H1 (cell line): ENCODE measurements at regions not wholly inside any gene's neighbourhood (a gene's known extent, or its start where the extent isn't known, plus 50 kb on each side); places are given as distances from the start of the nearest gene placed in this dataset.

Experiments used
- CTCF ChIA-PET: fragments of 300-600 bp; sonication (Branson Sonifier 250); formaldehyde crosslinking; loops from one replicate; lab custom pipeline; 2021; ENCODE audit not compliant: partially characterized antibody; lab: Charles Lee
- POLR2A ChIA-PET: fragments of 300-600 bp; sonication (Branson Sonifier 250); formaldehyde crosslinking; loops from one replicate; lab custom pipeline; 2021; ENCODE audit warnings: inconsistent platforms; ENCODE audit not compliant: partially characterized antibody; lab: Charles Lee
- DNase-seq, 2 experiments: peaks; one replicate each; pipeline versions ENCODE4 v3.0.0 to v3.0.0-alpha.2; 2010 to 2022; ENCODE audit warnings: low spot score in 2 of 2, low read depth in 1 of 2, mixed read lengths in 1 of 2
- FAIRE-seq: peaks from 2 replicates; lab custom pipeline; 2011; peaks lifted over from hg19 to GRCh38; lab: Jason Lieb, UNC
- H2AFZ ChIP-seq: 2 replicates; pipeline ENCODE4 v1.8.1; 2012; ENCODE audit warnings: low read length, inconsistent platforms
- H2AK5ac ChIP-seq: 2 replicates; pipeline ENCODE4 v1.6.1; 2013; ENCODE audit warnings: low read depth, low read length
- H2BK120ac ChIP-seq: replicated peaks from 2 replicates; pipeline ENCODE3; 2013; ENCODE audit warnings: low read depth, low read length, inconsistent platforms
- H2BK12ac ChIP-seq: 2 replicates; pipeline ENCODE4 v1.6.1; 2013; ENCODE audit warnings: low read depth, low read length
- H2BK15ac ChIP-seq: 2 replicates; pipeline ENCODE4 v1.6.1; 2013; ENCODE audit warnings: low read length
- H2BK20ac ChIP-seq: 2 replicates; pipeline ENCODE4 v1.6.1; 2013; ENCODE audit warnings: low read length
- H2BK5ac ChIP-seq: 2 replicates; pipeline ENCODE4 v1.6.1; 2013; ENCODE audit warnings: low read depth, low read length
- H3K14ac ChIP-seq: 2 replicates; pipeline ENCODE4 v1.6.1; 2013; ENCODE audit warnings: inconsistent platforms; ENCODE audit not compliant: insufficient read length
- H3K18ac ChIP-seq: 2 replicates; pipeline ENCODE4 v1.6.1; 2013; ENCODE audit warnings: low read length; ENCODE audit errors: extremely low read depth
- H3K23ac ChIP-seq: 2 replicates; pipeline ENCODE4 v1.6.1; 2013; ENCODE audit warnings: inconsistent platforms; ENCODE audit not compliant: insufficient read length
- H3K23me2 ChIP-seq: 2 replicates; pipeline ENCODE4 v1.6.1; 2013; ENCODE audit warnings: low read depth, low read length
- H3K27ac ChIP-seq: 2 replicates; pipeline ENCODE4 v1.6.1; 2011; ENCODE audit warnings: low read depth, low read length, inconsistent platforms
- H3K27me3 ChIP-seq, 4 experiments: replicated peaks in 1 of 4; 1 replicate in 1 of 4; 2 replicates in 3 of 4; pipeline versions ENCODE4 v1.6.1 to v1.8.1; 2011 to 2013; ENCODE audit warnings: low read length in 3 of 4, mild to moderate bottlenecking in 3 of 4, inconsistent platforms in 2 of 4, mixed read lengths in 2 of 4, moderate library complexity in 1 of 4; ENCODE audit not compliant: control insufficient read depth in 3 of 4, insufficient read depth in 3 of 4; ENCODE audit errors: extremely low read depth in 1 of 4
- H3K36me3 ChIP-seq, 4 experiments: 2 replicates each; pipeline versions ENCODE4 v1.6.1 to v1.8.1; 2011 to 2013; ENCODE audit warnings: mild to moderate bottlenecking in 4 of 4, low read length in 3 of 4, moderate library complexity in 2 of 4, control low read depth in 1 of 4, inconsistent platforms in 1 of 4; ENCODE audit not compliant: insufficient read depth in 4 of 4, control insufficient read depth in 2 of 4
- H3K4ac ChIP-seq: replicated peaks from 2 replicates; pipeline ENCODE3; 2013; ENCODE audit warnings: low read length, low read depth, mixed read lengths, inconsistent platforms; ENCODE audit not compliant: insufficient read length
- H3K4me1 ChIP-seq, 4 experiments: replicated peaks in 1 of 4; 1 replicate in 1 of 4; 2 replicates in 3 of 4; pipeline versions ENCODE4 v1.6.1 to v1.8.1; 2011 to 2013; ENCODE audit warnings: low read length in 3 of 4, inconsistent platforms in 2 of 4, mixed read lengths in 1 of 4; ENCODE audit not compliant: insufficient read depth in 4 of 4, control insufficient read depth in 3 of 4
- H3K4me2 ChIP-seq, 2 experiments: 2 replicates each; pipeline versions ENCODE4 v1.6.1 to v1.8.1; 2011 to 2013; ENCODE audit warnings: low read depth in 2 of 2, low read length in 2 of 2, control low read depth in 1 of 2, inconsistent platforms in 1 of 2, mild to moderate bottlenecking in 1 of 2; ENCODE audit not compliant: insufficient read depth in 1 of 2
- H3K4me3 ChIP-seq, 4 experiments: fragments of 200-600, 300-600 bp in 1 of 4; sonication (generic), shearing (Covaris generic), sonication (Bioruptor Twin) in 1 of 4; 2 replicates each; pipeline versions ENCODE4 v1.5.1 to v1.8.1; 2011 to 2016; ENCODE audit warnings: low read length in 4 of 4, low read depth in 3 of 4, control low read depth in 2 of 4, inconsistent platforms in 2 of 4, mild to moderate bottlenecking in 2 of 4, mixed read lengths in 1 of 4, moderate library complexity in 1 of 4; ENCODE audit not compliant: insufficient read depth in 2 of 4; ENCODE audit errors: extremely low read depth in 1 of 4
- H3K56ac ChIP-seq: replicated peaks from 2 replicates; pipeline ENCODE3; 2013; ENCODE audit warnings: low read depth, mild to moderate bottlenecking, mixed read lengths, low read length, inconsistent platforms; ENCODE audit not compliant: insufficient read length
- H3K79me1 ChIP-seq: 2 replicates; pipeline ENCODE4 v1.6.1; 2013; ENCODE audit warnings: low read depth, low read length, control low read depth
- H3K79me2 ChIP-seq, 2 experiments: 2 replicates each; pipeline versions ENCODE4 v1.6.1 to v1.8.1; 2012 to 2013; ENCODE audit warnings: low read length in 2 of 2, mild to moderate bottlenecking in 2 of 2, inconsistent platforms in 1 of 2; ENCODE audit not compliant: insufficient read depth in 2 of 2, control insufficient read depth in 1 of 2
- H3K9ac ChIP-seq, 4 experiments: replicated peaks in 1 of 4; 1 replicate in 1 of 4; 2 replicates in 3 of 4; pipeline versions ENCODE4 v1.6.1 to v1.8.1; 2011 to 2013; ENCODE audit warnings: low read depth in 3 of 4, low read length in 3 of 4, control low read depth in 2 of 4, mild to moderate bottlenecking in 2 of 4, moderate library complexity in 2 of 4, inconsistent platforms in 1 of 4; ENCODE audit errors: extremely low read depth in 1 of 4
- H3K9me3 ChIP-seq, 2 experiments: 2 replicates each; pipeline versions ENCODE4 v1.6.1 to v1.8.1; 2012 to 2013; ENCODE audit warnings: mild to moderate bottlenecking in 2 of 2, moderate library complexity in 2 of 2, control low read depth in 1 of 2, inconsistent platforms in 1 of 2, low read depth in 1 of 2, low read length in 1 of 2, mixed read lengths in 1 of 2; ENCODE audit not compliant: insufficient read depth in 2 of 2
- H4K20me1 ChIP-seq, 2 experiments: replicated peaks in 1 of 2; 2 replicates each; pipeline versions ENCODE3 to v1.8.1; 2011 to 2013; ENCODE audit warnings: inconsistent platforms in 2 of 2, low read length in 2 of 2, mild to moderate bottlenecking in 1 of 2; ENCODE audit not compliant: insufficient read depth in 2 of 2, control insufficient read depth in 1 of 2
- H4K5ac ChIP-seq: 2 replicates; pipeline ENCODE4 v1.6.1; 2013; ENCODE audit warnings: low read length, low read depth, mixed read lengths, inconsistent platforms; ENCODE audit not compliant: insufficient read length
- H4K8ac ChIP-seq: 2 replicates; pipeline ENCODE4 v1.8.0; 2013; ENCODE audit warnings: mild to moderate bottlenecking, moderate library complexity, low read length, inconsistent platforms; ENCODE audit not compliant: insufficient read depth; ENCODE audit errors: extremely low read depth
- H4K91ac ChIP-seq: replicated peaks from 2 replicates; pipeline ENCODE3; 2013; ENCODE audit warnings: low read length, mixed read lengths, inconsistent platforms; ENCODE audit not compliant: insufficient read length
- ATF2 ChIP-seq: IDR thresholded peaks from 2 replicates; pipeline ENCODE4 v1.6.1; 2012; ENCODE audit warnings: low read length, inconsistent platforms
- BACH1 ChIP-seq: IDR thresholded peaks from 2 replicates; pipeline ENCODE4 v1.6.1; 2012; ENCODE audit warnings: low read length, improper control_type of control experiment
- CBX8 ChIP-seq: fragments of 300-800, 300-1000 bp; sonication (generic); IDR thresholded peaks from 2 replicates; pipeline ENCODE4 v1.7.1; 2016; ENCODE audit warnings: low read depth, low read length, borderline replicate concordance
- CEBPB ChIP-seq: IDR thresholded peaks from 2 replicates; pipeline ENCODE4 v1.6.1; 2012; ENCODE audit warnings: low read depth, low read length
- CTBP2 ChIP-seq: IDR thresholded peaks from 2 replicates; pipeline ENCODE4 v1.7.0; 2011; ENCODE audit warnings: borderline replicate concordance, mild to moderate bottlenecking, moderate library complexity, mixed read lengths, low read length; ENCODE audit not compliant: insufficient read depth, insufficient read length
- EGR1 ChIP-seq: IDR thresholded peaks from 2 replicates; pipeline ENCODE4 v1.6.1; 2011; ENCODE audit warnings: low read depth, low read length, borderline replicate concordance
- EZH2 ChIP-seq: fragments of 200-600 bp; sonication (generic); IDR thresholded peaks from 2 replicates; pipeline ENCODE4 v1.7.1; 2012; ENCODE audit warnings: low read depth, mild to moderate bottlenecking, moderate library complexity, low read length, inconsistent platforms; ENCODE audit not compliant: severe bottlenecking
- SIX5 ChIP-seq: IDR thresholded peaks from 2 replicates; pipeline ENCODE4 v1.6.1; 2011; ENCODE audit warnings: mild to moderate bottlenecking, low read depth, low read length
- ZNF274 ChIP-seq: IDR thresholded peaks from 2 replicates; pipeline ENCODE4 v1.7.0; 2012; ENCODE audit warnings: low read length, borderline replicate concordance; ENCODE audit errors: extremely low read depth
- whole genome bisulfite sequencing, 2 experiments: shearing (Covaris generic) in 1 of 2; methylation state at CpG; one replicate each; pipeline versions ENCODE4 v1.1.6 to v1.1.7; 2013 to 2015; ENCODE audit warnings: low lambda C conversion rate in 2 of 2, mixed read lengths in 2 of 2, inconsistent platforms in 1 of 2, low coverage in 1 of 2, missing lambda C conversion rate in 1 of 2; ENCODE audit not compliant: insufficient replicate concordance in 2 of 2, insufficient coverage in 1 of 2, insufficient read length in 1 of 2; ENCODE audit errors: extremely low coverage in 1 of 2, missing lambda C conversion rate in 1 of 2; 5-methylcytosine and 5-hydroxymethylcytosine counted together
- TF ChIP-seq, protein P1 (sequence below), 3 experiments: IDR thresholded peaks; 1 replicate in 2 of 3; 2 replicates in 1 of 3; pipeline versions ENCODE4 v1.5.1 to v1.6.1; 2011; ENCODE audit warnings: low read length in 3 of 3, mild to moderate bottlenecking in 3 of 3, inconsistent platforms in 2 of 3, low read depth in 1 of 3, moderate library complexity in 1 of 3; ENCODE audit not compliant: insufficient read depth in 1 of 3; ENCODE audit errors: control extremely low read depth in 1 of 3

DNA sequence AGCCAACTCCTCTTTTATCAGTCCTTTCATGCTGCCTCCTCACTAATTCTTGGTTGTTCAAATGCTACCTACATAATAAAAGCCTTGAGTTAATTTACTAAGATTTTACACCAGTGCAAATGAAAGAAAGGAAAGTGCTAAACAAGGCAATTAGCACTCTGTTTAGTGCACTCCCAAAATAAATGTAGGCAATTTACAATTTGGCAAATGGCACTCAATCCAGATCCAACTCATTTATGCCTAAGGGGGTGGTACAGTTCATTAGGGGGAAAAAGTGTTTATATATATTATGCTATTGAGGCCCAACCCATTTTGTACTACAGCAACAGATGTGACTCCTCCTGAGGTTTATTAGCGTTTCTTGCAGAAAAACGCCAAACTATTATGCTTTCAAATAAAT, 370.1 kb downstream of the NR2F2 start:
- POLR2A ChIA-PET, result no interaction called here
- DNase-seq (no peak), FAIRE-seq (no peak)
- no peak overlapping the region for H2AK5ac ChIP-seq
- 72% methylated on average over 2 of the region's 2 CpGs; no CpG with 5 or more reads in 1 of the 2 experiments for WGBS, 2 experiments
- no peak overlapping the region for H3K56ac ChIP-seq
- H3K9ac ChIP-seq, result no peak overlapping the region
- H3K23me2 ChIP-seq, result no peaks in the 10 kb centered on the region
- no peaks in the 10 kb centered on the region for H3K36me3 ChIP-seq
- H3K9me3 ChIP-seq, result no peaks in the 10 kb centered on the region
- H2BK5ac ChIP-seq, result no peak overlapping the region
- no peak overlapping the region for H2BK20ac ChIP-seq
- no peak overlapping the region for H3K4me2 ChIP-seq
- peaks cover 0 to 31% (median 24%) of the 10 kb centered on the region in 4 experiments; a peak in 4 of 7 replicates for H3K4me1 ChIP-seq
- H3K27me3 ChIP-seq, result no peaks in the 10 kb centered on the region; a peak in 2 of 7 replicates
- H4K5ac ChIP-seq, result no peak overlapping the region
- H4K8ac ChIP-seq, result no peak overlapping the region
- H2BK15ac ChIP-seq, result no peak overlapping the region
- no peak overlapping the region for H2AFZ ChIP-seq
- H3K4ac ChIP-seq, result no peak overlapping the region
- no peak overlapping the region for H3K14ac ChIP-seq
- H2BK12ac ChIP-seq, result no peak overlapping the region
- H3K4me3 ChIP-seq, result no peak overlapping the region
- no peak overlapping the region for H3K27ac ChIP-seq
- CTCF ChIA-PET, result interaction anchor here (1.4 kb wide), 1 partner anchor 17 kb away, joined by 3 read pairs; no protein-coding TSS in a partner anchor
- no peak overlapping the region for H3K18ac ChIP-seq
- H3K79me2 ChIP-seq, result no peaks in the 10 kb centered on the region
- H4K20me1 ChIP-seq, result no peaks in the 10 kb centered on the region
- no peak overlapping the region for H2BK120ac ChIP-seq
- no peaks in the 10 kb centered on the region for H3K79me1 ChIP-seq
- H3K23ac ChIP-seq, result no peak overlapping the region
- no peak overlapping the region for H4K91ac ChIP-seq
- TF ChIP-seq EZH2 (no peak), EGR1 (no peak), BACH1 (no peak), SIX5 (no peak), CEBPB (no peak), ZNF274 (no peak), CBX8 (no peak), CTBP2 (no peak), ATF2 (no peak)
- TF ChIP-seq, protein P1, sequence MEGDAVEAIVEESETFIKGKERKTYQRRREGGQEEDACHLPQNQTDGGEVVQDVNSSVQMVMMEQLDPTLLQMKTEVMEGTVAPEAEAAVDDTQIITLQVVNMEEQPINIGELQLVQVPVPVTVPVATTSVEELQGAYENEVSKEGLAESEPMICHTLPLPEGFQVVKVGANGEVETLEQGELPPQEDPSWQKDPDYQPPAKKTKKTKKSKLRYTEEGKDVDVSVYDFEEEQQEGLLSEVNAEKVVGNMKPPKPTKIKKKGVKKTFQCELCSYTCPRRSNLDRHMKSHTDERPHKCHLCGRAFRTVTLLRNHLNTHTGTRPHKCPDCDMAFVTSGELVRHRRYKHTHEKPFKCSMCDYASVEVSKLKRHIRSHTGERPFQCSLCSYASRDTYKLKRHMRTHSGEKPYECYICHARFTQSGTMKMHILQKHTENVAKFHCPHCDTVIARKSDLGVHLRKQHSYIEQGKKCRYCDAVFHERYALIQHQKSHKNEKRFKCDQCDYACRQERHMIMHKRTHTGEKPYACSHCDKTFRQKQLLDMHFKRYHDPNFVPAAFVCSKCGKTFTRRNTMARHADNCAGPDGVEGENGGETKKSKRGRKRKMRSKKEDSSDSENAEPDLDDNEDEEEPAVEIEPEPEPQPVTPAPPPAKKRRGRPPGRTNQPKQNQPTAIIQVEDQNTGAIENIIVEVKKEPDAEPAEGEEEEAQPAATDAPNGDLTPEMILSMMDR (IDR thresholded peaks at IDR 0.05; ENCODE audit: control extremely low read depth in 1 of 3, insufficient read depth in 1 of 3, low read depth in 1 of 3, low read length in 3 of 3), result no peak
